ENCODE measurements at regions not wholly inside any gene's neighbourhood (a gene's known extent, or its start where the extent isn't known, plus 50 kb on each side); places are given as distances from the start of the nearest gene placed in this dataset.
"Not testable (repeated sequence)": the region's sequence is repeated elsewhere in the genome, so short reads cannot be mapped to it uniquely, and the experiment has no call there.

DNA sequence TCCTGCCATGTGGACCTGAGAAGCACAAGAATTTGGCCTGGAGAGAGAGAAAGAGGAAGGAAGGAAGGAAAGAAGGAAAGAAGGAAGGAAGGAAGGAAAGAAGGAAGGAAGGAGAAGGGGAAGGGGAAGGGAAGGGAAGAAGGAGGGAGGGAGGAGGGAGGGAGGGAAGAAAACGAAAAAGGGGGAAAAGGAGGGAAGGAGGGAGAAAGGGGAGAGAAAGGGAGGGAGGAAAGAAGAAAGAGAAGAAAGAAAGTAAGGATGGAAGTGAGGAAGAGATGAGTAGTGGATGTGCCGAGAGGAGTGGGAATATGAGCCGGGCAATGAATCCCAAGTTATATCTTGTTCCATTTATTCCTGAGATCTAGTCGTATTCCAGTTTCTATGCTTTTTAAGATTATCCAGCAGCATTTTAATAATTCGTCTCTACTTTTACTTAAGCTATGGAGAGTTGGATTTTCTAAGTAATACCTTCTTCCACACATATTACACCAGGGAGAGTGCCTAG lies 247.8 kb downstream of the TDRD15 start:
- no peak for TF ChIP-seq CTCF (conservative IDR thresholded peaks at IDR 0.05)
- TF ChIP-seq ZFX (IDR thresholded peaks at IDR 0.05) = no peak

DNA sequence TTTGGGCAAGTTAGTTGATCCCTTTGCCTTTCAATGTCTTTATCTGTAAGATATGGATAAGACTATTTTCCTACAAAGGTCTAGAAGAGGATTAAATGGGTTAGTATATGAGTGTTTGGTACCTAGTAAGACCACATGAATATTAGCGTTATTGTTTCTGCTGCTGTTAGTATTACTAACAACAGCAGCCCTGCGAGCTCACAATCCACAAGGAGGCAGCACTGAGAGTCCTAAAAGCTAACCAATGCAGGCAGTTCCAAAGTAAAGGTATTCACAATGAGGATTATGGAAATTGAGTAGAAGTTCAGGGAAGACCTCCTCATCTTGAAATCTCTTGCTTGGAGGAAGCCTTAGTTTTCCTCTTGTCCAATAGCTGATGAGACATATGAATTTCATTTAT lies 248.9 kb downstream of the TDRD15 start:
- H3K27ac ChIP-seq = no peak overlapping the region
- TF ChIP-seq ZFX (IDR thresholded peaks at IDR 0.05) (no peak), CTCF (conservative IDR thresholded peaks at IDR 0.05) (peak; percentile 70)

More for the DNA sequence above, 247.8 kb downstream of the TDRD15 start:
- no peak overlapping the region for H3K27ac ChIP-seq

GRCh38 chr2:21376864-21377263 lies 253.1 kb downstream of the TDRD15 start:
- no peak for TF ChIP-seq CTCF (conservative IDR thresholded peaks at IDR 0.05)
- no peak overlapping the region for H3K27ac ChIP-seq

DNA sequence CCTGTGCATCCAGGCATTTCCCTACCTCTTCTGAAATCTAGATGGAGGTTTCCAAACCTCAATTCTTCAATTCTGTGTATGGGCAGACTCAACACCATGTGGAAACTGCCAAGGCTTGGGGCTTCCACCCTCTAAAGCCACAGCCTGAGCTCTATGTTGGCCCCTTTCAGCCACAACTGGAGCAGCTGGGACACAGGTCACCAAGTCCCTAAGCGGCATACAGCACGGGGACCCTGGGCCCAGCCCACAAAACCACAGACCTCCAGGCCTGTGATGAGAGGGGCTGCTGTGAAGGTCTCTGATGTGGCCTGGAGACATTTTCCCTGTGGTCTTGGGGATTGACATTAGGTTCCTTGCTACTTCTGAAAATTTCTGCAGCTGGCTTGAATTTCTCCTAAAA lies 255.4 kb downstream of the TDRD15 start:
- no peak overlapping the region for H3K27ac ChIP-seq
- no peak for TF ChIP-seq CTCF (conservative IDR thresholded peaks at IDR 0.05)
- no peak for TF ChIP-seq ZFX (IDR thresholded peaks at IDR 0.05)

GRCh38 chr2:21379668-21380067 lies 255.9 kb downstream of the TDRD15 start:
- H3K27ac ChIP-seq = not testable (repeated sequence)

- no peak for TF ChIP-seq CTCF (conservative IDR thresholded peaks at IDR 0.05)
- no peak for TF ChIP-seq ZFX (IDR thresholded peaks at IDR 0.05)
Measured at GRCh38 chr2:21381421-21381820, 257.7 kb downstream of the TDRD15 start.

GRCh38 chr2:21382701-21383520 lies 259.1 kb downstream of the TDRD15 start:
- TF ChIP-seq ZFX (IDR thresholded peaks at IDR 0.05) (no peak), CTCF (conservative IDR thresholded peaks at IDR 0.05) (no peak)
- no peak overlapping the region for H3K27ac ChIP-seq

More at GRCh38 chr2:21381421-21381820, 257.7 kb downstream of the TDRD15 start:
- no peak overlapping the region for H3K27ac ChIP-seq

GRCh38 chr2:21386666-21387065 lies 262.9 kb downstream of the TDRD15 start:
- no peak for TF ChIP-seq ZFX (IDR thresholded peaks at IDR 0.05)
- TF ChIP-seq CTCF (conservative IDR thresholded peaks at IDR 0.05) = no peak

More at GRCh38 chr2:21386666-21387065, 262.9 kb downstream of the TDRD15 start:
- no peak overlapping the region for H3K27ac ChIP-seq

Measured in C4-2B (cell line).